Ovary (tissue), 7 donors: ENCODE measurements at regions not wholly inside any gene's neighbourhood (a gene's known extent, or its start where the extent isn't known, plus 50 kb on each side); places are given as distances from the start of the nearest gene placed in this dataset.

ENCODE experiments used
- DNase-seq, 5 donors: peaks; one replicate each; pipeline ENCODE4 v3.0.0-alpha.2; 2019 to 2020
- H3K27ac ChIP-seq, 2 donors: fragments of 200-600 bp; one replicate each; pipeline versions ENCODE4 v1.5.1 to v1.8.0; 2019 to 2022
- H3K27me3 ChIP-seq: fragments of 200-600 bp; one replicate; pipeline ENCODE4 v1.8.0; 2022
- H3K36me3 ChIP-seq: fragments of 200-600 bp; sonication (generic); one replicate; pipeline ENCODE4 v1.5.1; 2019
- H3K4me1 ChIP-seq: one replicate; pipeline ENCODE4 v1.8.1; 2013; ENCODE audit warnings: mild to moderate bottlenecking, moderate library complexity; ENCODE audit not compliant: insufficient read depth
- H3K4me3 ChIP-seq: fragments of 200-600 bp; sonication (generic); one replicate; pipeline ENCODE4 v1.5.1; 2017
- H3K9me3 ChIP-seq, 2 donors: fragments of 200-600 bp in 1 of 2; sonication (generic) in 1 of 2; one replicate each; pipeline versions ENCODE4 v1.5.1 to v1.8.1; 2013 to 2019; ENCODE audit warnings: mild to moderate bottlenecking in 1 of 2, moderate library complexity in 1 of 2
- CTCF ChIP-seq, 3 donors: fragments of 450-650 bp in 2 of 3; fragments of 200-600 bp in 1 of 3; IDR thresholded peaks; one replicate each; pipeline versions ENCODE4 v1.5.1 to v1.8.0; 2016 to 2022; ENCODE audit warnings: antibody characterized with exemption in 3 of 3, mild to moderate bottlenecking in 1 of 3
- EP300 ChIP-seq: sonication (generic); formaldehyde crosslinking; IDR thresholded peaks from one replicate; pipeline ENCODE4 v1.6.1; 2017; ENCODE audit warnings: antibody characterized with exemption
- POLR2A ChIP-seq: fragments of 450-650 bp; IDR thresholded peaks from one replicate; pipeline ENCODE4 v1.6.1; 2017; ENCODE audit warnings: antibody characterized with exemption, mild to moderate bottlenecking, moderate library complexity
- WGBS, 3 donors: extraction: QIAGEN DNeasy Blood & Tissue Kit in 1 of 3; methylation state at CpG; one replicate each; pipeline versions ENCODE4 v1.1.5 to v1.1.7; 2013 to 2017; 5-methylcytosine and 5-hydroxymethylcytosine counted together
- intact Hi-C, 4 donors: fragments of 100-400 bp; cut with DNase I; formaldehyde crosslinking; loops; one replicate each; pipeline versions ENCODE4 v1.11.0 to v1.15.1; 2022 to 2023
- donor health status: DM: no; HTN: no; CAD: no; lungs with moderate emphysema.
- donor health status: DM: no; HTN: no; CAD: no.
- donor health status: Bipolar disorder and iron deficiency.
- donor health status: DM: no; HTN: no; CAD: no.
- donor health status: DM: yes; HTN: yes; CAD: no.

DNA sequence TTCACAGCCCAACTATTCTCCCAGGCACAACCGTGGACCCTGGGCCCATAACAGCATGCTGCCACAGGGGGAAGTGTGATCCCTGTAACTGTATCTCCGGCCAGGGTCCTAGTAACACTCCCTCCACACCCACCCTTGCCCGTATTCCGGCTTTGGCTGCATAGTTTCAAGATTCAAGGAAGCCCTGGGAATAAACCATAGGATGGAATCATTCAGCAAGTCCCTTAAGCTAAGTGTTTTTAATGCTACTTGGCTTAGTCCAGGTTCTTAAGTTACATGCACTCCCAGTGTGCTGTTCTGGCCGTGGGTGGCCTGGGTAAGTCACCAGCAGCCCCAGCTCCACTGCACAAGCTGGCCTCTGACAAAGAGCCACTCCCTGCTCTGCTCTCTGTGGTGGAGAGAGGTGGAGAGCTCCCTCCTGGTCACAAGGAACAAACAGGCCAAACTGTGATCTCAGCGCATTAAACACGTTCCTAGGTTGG, 532.4 kb upstream of the SGCG start:
- no peak for TF ChIP-seq POLR2A
- TF ChIP-seq CTCF (IDR thresholded peaks at IDR 0.05) = no peak
- TF ChIP-seq EP300 = no peak

DNA sequence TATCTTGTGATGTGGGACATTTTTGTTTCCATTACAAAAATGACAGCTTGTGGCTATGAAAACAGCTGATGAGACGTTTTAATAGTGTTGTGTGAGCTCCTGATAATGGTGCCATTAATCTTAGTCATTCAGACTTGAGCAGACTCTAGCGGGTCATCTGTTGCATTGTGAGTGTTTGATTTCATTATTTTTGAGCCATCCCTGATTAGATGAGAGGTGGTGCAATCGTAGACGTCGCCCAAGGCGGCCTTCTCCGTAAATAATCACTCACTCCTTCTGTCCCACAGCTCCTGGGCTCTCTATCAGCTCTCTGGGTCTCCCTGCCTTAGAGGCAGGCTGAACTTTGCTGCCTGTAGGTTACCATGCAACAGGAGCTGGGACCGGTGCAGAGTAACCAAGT, 528.0 kb upstream of the SGCG start:
- DNase-seq = no peak
- H3K27me3 ChIP-seq = no peaks in the 10 kb centered on the region
- H3K4me1 ChIP-seq = no peaks in the 10 kb centered on the region
- TF ChIP-seq CTCF (IDR thresholded peaks at IDR 0.05) (no peak), POLR2A (no peak), EP300 (no peak)
- no peak overlapping the region for H3K27ac ChIP-seq
- intact Hi-C loops = no loop called here
- 69 to 74% (median 70%) methylated on average over 8 of the region's 8 CpGs for WGBS, 3 donors
- no peak overlapping the region for H3K4me3 ChIP-seq
- H3K36me3 ChIP-seq = no peaks in the 10 kb centered on the region
- no peaks in the 10 kb centered on the region for H3K9me3 ChIP-seq

More for the DNA sequence above, 532.4 kb upstream of the SGCG start:
- DNase-seq = no peak
- Histone ChIP-seq H3K4me1 (no peaks in the 10 kb centered on the region), H3K36me3 (no peaks in the 10 kb centered on the region), H3K4me3 (no peak overlapping the region), H3K27me3 (no peaks in the 10 kb centered on the region), H3K27ac (no peak overlapping the region), H3K9me3 (no peaks in the 10 kb centered on the region)
- WGBS, 3 donors = 71 to 76% (median 76%) methylated on average over 7 of the region's 7 CpGs
- intact Hi-C loops = no loop called here

- Histone ChIP-seq H3K27me3 (no peaks in the 10 kb centered on the region), H3K36me3 (no peaks in the 10 kb centered on the region), H3K4me3 (no peak overlapping the region), H3K9me3 (no peaks in the 10 kb centered on the region), H3K27ac (no peak overlapping the region), H3K4me1 (no peaks in the 10 kb centered on the region)
- TF ChIP-seq POLR2A (no peak), CTCF (IDR thresholded peaks at IDR 0.05) (no peak), EP300 (no peak)
- DNase-seq = no peak
- intact Hi-C loops = no loop called here
- 57 to 65% (median 58%) methylated on average over 4 of the region's 4 CpGs for WGBS, 3 donors
Observed at GRCh38 chr13:22653866-22654265, 526.9 kb upstream of the SGCG start.

GRCh38 chr13:22655106-22655852, 525.5 kb upstream of the SGCG start:
- H3K9me3 ChIP-seq = no peaks in the 10 kb centered on the region
- WGBS, 3 donors = 55 to 74% (median 71%) methylated on average over 5 of the region's 5 CpGs
- H3K4me3 ChIP-seq = no peak overlapping the region
- intact Hi-C loops = no loop called here
- H3K27me3 ChIP-seq = no peaks in the 10 kb centered on the region
- TF ChIP-seq CTCF (IDR thresholded peaks at IDR 0.05) = no peak
- TF ChIP-seq EP300 = no peak
- TF ChIP-seq POLR2A = no peak
- no peak overlapping the region for H3K27ac ChIP-seq
- no peaks in the 10 kb centered on the region for H3K36me3 ChIP-seq
- no peaks in the 10 kb centered on the region for H3K4me1 ChIP-seq
- no peak for DNase-seq
